ENCODE measurements at regions not wholly inside any gene's neighbourhood (a gene's known extent, or its start where the extent isn't known, plus 50 kb on each side); places are given as distances from the start of the nearest gene placed in this dataset.

- Mint-ChIP-seq H3K36me3 (ENCODE audit: low read depth) (peaks cover 5% of the 10 kb centered on the region), H3K9me3 (peaks cover 6% of the 10 kb centered on the region), H3K4me3 (no peak overlapping the region), H3K27me3 (ENCODE audit: low read depth) (peaks cover 5% of the 10 kb centered on the region), H3K27ac (peak overlapping the region in 1 of 3 experiments; percentile 33), H3K4me1 (no peaks in the 10 kb centered on the region)
- TF ChIP-seq CTCF (IDR thresholded peaks at IDR 0.05; ENCODE audit: unreplicated experiment in 3 of 3): no peak
Measured at GRCh38 chr15:58268746-58269267, 130.6 kb downstream of the AQP9 start.

- peaks cover 5% of the 10 kb centered on the region for H3K36me3 Mint-ChIP-seq (ENCODE audit: low read depth)
- no peaks in the 10 kb centered on the region for H3K4me1 Mint-ChIP-seq
- TF ChIP-seq CTCF (IDR thresholded peaks at IDR 0.05; ENCODE audit: unreplicated experiment in 3 of 3): peak; percentile 59 to 75 (median 65)
- peaks cover 4% of the 10 kb centered on the region for H3K27me3 Mint-ChIP-seq (ENCODE audit: low read depth)
- H3K27ac Mint-ChIP-seq: peak overlapping the region; percentile 22 to 71 (median 68)
- H3K4me3 Mint-ChIP-seq: no peak overlapping the region
- H3K9me3 Mint-ChIP-seq: peaks cover 6% of the 10 kb centered on the region
Measured at GRCh38 chr15:58269455-58270414, 131.6 kb downstream of the AQP9 start.

GRCh38 chr15:58271410-58271809 is 133.2 kb downstream of the AQP9 start:
- Mint-ChIP-seq H3K4me1 (no peaks in the 10 kb centered on the region), H3K36me3 (ENCODE audit: low read depth) (peaks cover 5% of the 10 kb centered on the region), H3K9me3 (peaks cover 6% of the 10 kb centered on the region), H3K27ac (no peak overlapping the region), H3K27me3 (ENCODE audit: low read depth) (no peaks in the 10 kb centered on the region), H3K4me3 (no peak overlapping the region)
- TF ChIP-seq CTCF (IDR thresholded peaks at IDR 0.05; ENCODE audit: unreplicated experiment in 3 of 3): no peak

- H3K4me1 Mint-ChIP-seq: no peaks in the 10 kb centered on the region
- no peaks in the 10 kb centered on the region for H3K27me3 Mint-ChIP-seq (ENCODE audit: low read depth)
- no peak overlapping the region for H3K27ac Mint-ChIP-seq
- H3K36me3 Mint-ChIP-seq (ENCODE audit: low read depth): peaks cover 5% of the 10 kb centered on the region
- H3K9me3 Mint-ChIP-seq: peaks cover 6% of the 10 kb centered on the region
- no peak for TF ChIP-seq CTCF (IDR thresholded peaks at IDR 0.05; ENCODE audit: unreplicated experiment in 3 of 3)
- H3K4me3 Mint-ChIP-seq: no peak overlapping the region
Measured at GRCh38 chr15:58273104-58273503, 134.9 kb downstream of the AQP9 start.

GRCh38 chr15:58274885-58275284 is 136.7 kb downstream of the AQP9 start:
- H3K9me3 Mint-ChIP-seq: peaks cover 6% of the 10 kb centered on the region
- H3K27ac Mint-ChIP-seq: no peak overlapping the region
- peaks cover 5% of the 10 kb centered on the region for H3K36me3 Mint-ChIP-seq (ENCODE audit: low read depth)
- no peak for TF ChIP-seq CTCF (IDR thresholded peaks at IDR 0.05; ENCODE audit: unreplicated experiment in 3 of 3)
- no peak overlapping the region for H3K4me3 Mint-ChIP-seq
- H3K27me3 Mint-ChIP-seq (ENCODE audit: low read depth): no peaks in the 10 kb centered on the region
- no peaks in the 10 kb centered on the region for H3K4me1 Mint-ChIP-seq
